HepG2 (cell line): ENCODE measurements at regions not wholly inside any gene's neighbourhood (a gene's known extent, or its start where the extent isn't known, plus 50 kb on each side); places are given as distances from the start of the nearest gene placed in this dataset.

Experiments
- ATAC-seq: fragments of 200-7000 bp; cut with Tn5 transposase; 3 replicates; pipeline ENCODE4 v1.9.1; 2020; ENCODE audit warnings: mild to moderate bottlenecking, moderate library complexity
- BruUV-seq: library from RNA; stranded (reverse); fragments of 400-500 nt; replicated peaks from 2 replicates; lab custom pipeline; 2021; lab: Mats Ljungman, UMichigan
- CTCF ChIA-PET: fragments of 300-600 bp; formaldehyde crosslinking; extraction: SDS; loops from one replicate; lab custom pipeline; 2021; ENCODE audit warnings: low total read pairs, inconsistent platforms, low intra/inter-chr PET ratio; lab: Yijun Ruan, JAX
- POLR2A ChIA-PET: fragments of 350-600 bp; sonication (Branson Sonifier 250); formaldehyde crosslinking; loops from one replicate; lab custom pipeline; 2020; ENCODE audit warnings: antibody characterized with exemption, inconsistent platforms; lab: Yijun Ruan, JAX
- DNase-seq: peaks from one replicate; pipeline ENCODE4 v3.0.0-alpha.2; 2015; ENCODE audit warnings: low spot score
- FAIRE-seq: peaks from 3 replicates; lab custom pipeline; 2011; peaks lifted over from hg19 to GRCh38; lab: Jason Lieb, UNC
- H2AFZ ChIP-seq: one replicate; pipeline ENCODE4 v1.6.1; 2011; ENCODE audit warnings: low read length, inconsistent platforms
- H3K27ac ChIP-seq: fragments of 300-600 bp; 3 replicates; pipeline ENCODE4 v1.8.0; 2011; ENCODE audit warnings: mixed run types, mild to moderate bottlenecking, mixed read lengths, low read length, inconsistent platforms; ENCODE audit not compliant: insufficient read depth; ENCODE audit errors: extremely low read length
- H3K27me3 ChIP-seq, 2 experiments: fragments of 200-600 bp in 1 of 2; 2 replicates in 1 of 2; 3 replicates in 1 of 2; pipeline versions ENCODE4 v1.6.0 to v1.8.0; 2011; ENCODE audit warnings: low read length in 2 of 2, mild to moderate bottlenecking in 2 of 2, moderate library complexity in 2 of 2, inconsistent platforms in 1 of 2; ENCODE audit not compliant: insufficient read depth in 2 of 2, control insufficient read depth in 1 of 2
- H3K36me3 ChIP-seq, 2 experiments: fragments of 200-600 bp in 1 of 2; replicated peaks in 1 of 2; 2 replicates in 1 of 2; 3 replicates in 1 of 2; pipeline versions ENCODE4 v1.5.1 to v1.8.0; 2011; ENCODE audit warnings: low read length in 2 of 2, inconsistent platforms in 1 of 2; ENCODE audit not compliant: insufficient read depth in 2 of 2, control insufficient read depth in 1 of 2
- H3K4me1 ChIP-seq: 2 replicates; pipeline ENCODE4 v1.5.1; 2012; ENCODE audit warnings: low read length, inconsistent platforms; ENCODE audit not compliant: insufficient read depth
- H3K4me2 ChIP-seq: 2 replicates; pipeline ENCODE4 v1.6.0; 2011; ENCODE audit warnings: low read depth, low read length, inconsistent platforms
- H3K4me3 ChIP-seq, 3 experiments: fragments of 200-600 bp in 1 of 3; sonication (generic), shearing (Covaris generic) in 1 of 3; replicated peaks in 1 of 3; 2 replicates each; pipeline ENCODE4 v1.5.1; 2011 to 2016; ENCODE audit warnings: low read length in 3 of 3, inconsistent platforms in 2 of 3, low read depth in 2 of 3, mild to moderate bottlenecking in 2 of 3, control low read depth in 1 of 3, mixed read lengths in 1 of 3; ENCODE audit not compliant: insufficient read depth in 1 of 3
- H3K79me2 ChIP-seq: one replicate; pipeline ENCODE4 v1.6.1; 2011; ENCODE audit warnings: low read length, inconsistent platforms; ENCODE audit not compliant: insufficient read depth
- H3K9ac ChIP-seq: 2 replicates; pipeline ENCODE4 v1.6.0; 2011; ENCODE audit warnings: mild to moderate bottlenecking, low read depth, low read length, inconsistent platforms; ENCODE audit not compliant: insufficient read depth
- H3K9me3 ChIP-seq: 2 replicates; pipeline ENCODE4 v1.5.1; 2012; ENCODE audit warnings: mild to moderate bottlenecking, low read length
- H4K20me1 ChIP-seq: 2 replicates; pipeline ENCODE4 v1.6.0; 2011; ENCODE audit warnings: inconsistent platforms, mild to moderate bottlenecking, low read length, moderate library complexity; ENCODE audit not compliant: insufficient read depth
- CHD4 ChIP-seq: fragments of 200-600 bp; sonication (generic); IDR thresholded peaks from 2 replicates; pipeline ENCODE4 v1.7.0; 2017; ENCODE audit warnings: mild to moderate bottlenecking, low read length, borderline replicate concordance
- HNRNPK ChIP-seq: fragments of 200-400 bp; formaldehyde crosslinking; IDR thresholded peaks from 2 replicates; pipeline ENCODE4 v1.6.1; 2018; ENCODE audit warnings: low read length, low read depth, moderate library complexity, mild to moderate bottlenecking; ENCODE audit not compliant: poor library complexity, severe bottlenecking
- HNRNPL ChIP-seq: fragments of 200-400 bp; formaldehyde crosslinking; IDR thresholded peaks from 2 replicates; pipeline ENCODE4 v1.6.1; 2017; ENCODE audit warnings: mild to moderate bottlenecking, low read depth, low read length
- MIER2 ChIP-seq: IDR thresholded peaks from 2 replicates; pipeline ENCODE4 v1.6.1; 2016; ENCODE audit warnings: missing biosample characterization, missing genetic modification reagents
- SIN3A ChIP-seq: IDR thresholded peaks from 2 replicates; pipeline ENCODE4 v1.6.1; 2011; ENCODE audit warnings: low read depth, mild to moderate bottlenecking, control low read depth, low read length, borderline replicate concordance
- STAT5B ChIP-seq: sonication (generic); formaldehyde crosslinking; IDR thresholded peaks from 2 replicates; pipeline ENCODE4 v1.4.0; 2020; ENCODE audit warnings: missing genetic modification reagents
- TCF12 ChIP-seq, 2 experiments: fragments of 450-650 bp in 1 of 2; sonication (generic) in 1 of 2; formaldehyde crosslinking in 1 of 2; IDR thresholded peaks; 2 replicates each; pipeline versions ENCODE4 v1.6.1 to v1.8.0; 2017 to 2022; ENCODE audit warnings: antibody characterized with exemption in 1 of 2, mild to moderate bottlenecking in 1 of 2, missing genetic modification reagents in 1 of 2, moderate library complexity in 1 of 2
- ZFP90 ChIP-seq: sonication (generic); formaldehyde crosslinking; IDR thresholded peaks from 2 replicates; pipeline ENCODE4 v1.8.0; 2022; ENCODE audit warnings: missing genetic modification reagents, mild to moderate bottlenecking, inconsistent platforms, borderline replicate concordance
- ZNF256 ChIP-seq: sonication (generic); formaldehyde crosslinking; conservative IDR thresholded peaks from 2 replicates; pipeline ENCODE4 v1.4.0; 2020; ENCODE audit warnings: missing genetic modification reagents
- ZNF331 ChIP-seq: sonication (generic); formaldehyde crosslinking; IDR thresholded peaks from 2 replicates; pipeline ENCODE4 v1.4.0; 2020; ENCODE audit warnings: missing genetic modification reagents
- ZNF350 ChIP-seq: sonication (generic); formaldehyde crosslinking; IDR thresholded peaks from 2 replicates; pipeline ENCODE4 v1.4.0; 2020; ENCODE audit warnings: mild to moderate bottlenecking, low read depth, missing genetic modification reagents, borderline replicate concordance
- ZNF510 ChIP-seq: sonication (generic); formaldehyde crosslinking; IDR thresholded peaks from 2 replicates; pipeline ENCODE4 v1.4.0; 2020; ENCODE audit warnings: low read depth, mild to moderate bottlenecking, missing genetic modification reagents
- ZNF740 ChIP-seq: sonication (generic); formaldehyde crosslinking; IDR thresholded peaks from 2 replicates; pipeline ENCODE4 v1.4.0; 2020; ENCODE audit warnings: missing genetic modification reagents
- ZNF83 ChIP-seq: sonication (generic); formaldehyde crosslinking; IDR thresholded peaks from 2 replicates; pipeline ENCODE4 v1.4.0; 2020; ENCODE audit warnings: missing genetic modification reagents, mild to moderate bottlenecking, borderline replicate concordance
- ZNF879 ChIP-seq: sonication (generic); formaldehyde crosslinking; IDR thresholded peaks from 2 replicates; pipeline ENCODE4 v1.8.1; 2023; ENCODE audit warnings: missing genetic modification reagents
- ZNF883 ChIP-seq: sonication (generic); formaldehyde crosslinking; IDR thresholded peaks from 2 replicates; pipeline ENCODE4 v1.5.1; 2020; ENCODE audit warnings: mild to moderate bottlenecking, missing genetic modification reagents; ENCODE audit errors: not compliant biosample characterization
- WGBS: methylation state at CpG from one replicate; pipeline ENCODE4 v1.1.6; 2017; ENCODE audit warnings: low lambda C conversion rate; 5-methylcytosine and 5-hydroxymethylcytosine counted together
- in situ Hi-C: cut with HindIII; loops from 2 replicates; pipeline ENCODE4 v1.10.0; 2017; ENCODE audit warnings: low pct_unique_long_range_greater_than_20kb; ENCODE audit not compliant: extremely low pct_ligation_motif_present
- intact Hi-C: fragments of 100-400 bp; cut with micrococcal nuclease; formaldehyde crosslinking; loops from one replicate; pipeline ENCODE4 v1.10.0; 2022; ENCODE audit not compliant: unreplicated experiment
- TF ChIP-seq, protein P1 (sequence below): fragments of 450-650 bp; IDR thresholded peaks from 2 replicates; pipeline ENCODE4 v1.6.1; 2017

- in situ Hi-C loops (no loop called here), intact Hi-C loops (no loop called here)
- no peaks in the 10 kb centered on the region for H3K27me3 ChIP-seq
- no peaks in the 10 kb centered on the region for H4K20me1 ChIP-seq
- H3K4me2 ChIP-seq: no peak overlapping the region
- no peak overlapping the region for H3K27ac ChIP-seq
- CTCF ChIA-PET: no interaction called here
- no peaks in the 10 kb centered on the region for H3K36me3 ChIP-seq
- no peak for ATAC-seq
- no peaks in the 10 kb centered on the region for H3K79me2 ChIP-seq
- no peak overlapping the region for H3K9ac ChIP-seq
- FAIRE-seq: no peak
- DNase-seq: no peak
- TF ChIP-seq ZNF331 (CRISPR knock-in tag) (no peak), SIN3A (no peak), ZNF256 (no peak), ZNF350 (CRISPR knock-in tag) (no peak), STAT5B (no peak), ZFP90 (no peak), ZNF83 (CRISPR knock-in tag) (no peak), MIER2 (CRISPR knock-in tag) (no peak), HNRNPL (no peak), ZNF883 (no peak), ZNF740 (no peak), ZNF879 (no peak), ZNF510 (CRISPR knock-in tag) (no peak), CHD4 (no peak), TCF12 (IDR thresholded peaks at IDR 0.05) (no peak), TCF12 (CRISPR knock-in tag; IDR thresholded peaks at IDR 0.05) (no peak), HNRNPK (no peak)
- TF ChIP-seq, protein P1, sequence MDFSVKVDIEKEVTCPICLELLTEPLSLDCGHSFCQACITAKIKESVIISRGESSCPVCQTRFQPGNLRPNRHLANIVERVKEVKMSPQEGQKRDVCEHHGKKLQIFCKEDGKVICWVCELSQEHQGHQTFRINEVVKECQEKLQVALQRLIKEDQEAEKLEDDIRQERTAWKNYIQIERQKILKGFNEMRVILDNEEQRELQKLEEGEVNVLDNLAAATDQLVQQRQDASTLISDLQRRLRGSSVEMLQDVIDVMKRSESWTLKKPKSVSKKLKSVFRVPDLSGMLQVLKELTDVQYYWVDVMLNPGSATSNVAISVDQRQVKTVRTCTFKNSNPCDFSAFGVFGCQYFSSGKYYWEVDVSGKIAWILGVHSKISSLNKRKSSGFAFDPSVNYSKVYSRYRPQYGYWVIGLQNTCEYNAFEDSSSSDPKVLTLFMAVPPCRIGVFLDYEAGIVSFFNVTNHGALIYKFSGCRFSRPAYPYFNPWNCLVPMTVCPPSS: no peak
- H3K9me3 ChIP-seq: no peaks in the 10 kb centered on the region
- no peak overlapping the region for H3K4me3 ChIP-seq
- H3K4me1 ChIP-seq: no peaks in the 10 kb centered on the region
- POLR2A ChIA-PET: no interaction called here
- BruUV-seq: no TSS peak
- no peak overlapping the region for H2AFZ ChIP-seq
- WGBS: 9% methylated on average over 3 of the region's 3 CpGs
Measured at GRCh38 chr5:99239826-99240360, 311.1 kb upstream of the CHD1 start.
